ENCODE measurements at regions not wholly inside any gene's neighbourhood (a gene's known extent, or its start where the extent isn't known, plus 50 kb on each side); places are given as distances from the start of the nearest gene placed in this dataset.

DNA sequence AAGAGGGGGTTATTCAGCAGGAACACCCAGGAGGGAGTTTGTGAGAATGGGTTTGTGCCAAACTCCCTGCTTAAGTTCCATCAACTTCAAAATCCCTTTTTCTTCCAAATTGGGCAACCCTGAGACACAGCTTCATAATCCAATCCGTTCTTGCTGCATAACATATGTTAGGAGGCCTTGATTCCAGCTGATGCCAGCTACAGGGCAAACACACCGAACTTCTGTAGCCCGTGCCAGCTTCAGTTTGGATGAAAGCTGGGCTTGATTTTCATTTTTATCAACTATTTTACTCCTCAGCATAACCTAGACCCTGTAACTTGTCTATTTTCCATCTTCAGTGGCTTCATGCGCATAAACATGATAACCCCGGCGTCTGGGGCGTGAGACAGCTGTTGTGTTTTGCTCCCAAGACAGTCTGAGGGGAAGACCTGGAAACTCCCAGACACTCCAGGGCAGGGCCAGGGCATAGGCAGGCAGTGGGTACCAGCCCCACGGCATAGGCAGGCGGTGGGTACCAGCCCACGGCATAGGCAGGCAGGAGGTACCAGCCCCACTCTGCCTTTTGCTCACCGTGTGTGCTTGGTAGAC lies 220.4 kb downstream of the C16orf95 start:
- no peak overlapping the region for H3K27ac ChIP-seq
- TF ChIP-seq, protein P1, sequence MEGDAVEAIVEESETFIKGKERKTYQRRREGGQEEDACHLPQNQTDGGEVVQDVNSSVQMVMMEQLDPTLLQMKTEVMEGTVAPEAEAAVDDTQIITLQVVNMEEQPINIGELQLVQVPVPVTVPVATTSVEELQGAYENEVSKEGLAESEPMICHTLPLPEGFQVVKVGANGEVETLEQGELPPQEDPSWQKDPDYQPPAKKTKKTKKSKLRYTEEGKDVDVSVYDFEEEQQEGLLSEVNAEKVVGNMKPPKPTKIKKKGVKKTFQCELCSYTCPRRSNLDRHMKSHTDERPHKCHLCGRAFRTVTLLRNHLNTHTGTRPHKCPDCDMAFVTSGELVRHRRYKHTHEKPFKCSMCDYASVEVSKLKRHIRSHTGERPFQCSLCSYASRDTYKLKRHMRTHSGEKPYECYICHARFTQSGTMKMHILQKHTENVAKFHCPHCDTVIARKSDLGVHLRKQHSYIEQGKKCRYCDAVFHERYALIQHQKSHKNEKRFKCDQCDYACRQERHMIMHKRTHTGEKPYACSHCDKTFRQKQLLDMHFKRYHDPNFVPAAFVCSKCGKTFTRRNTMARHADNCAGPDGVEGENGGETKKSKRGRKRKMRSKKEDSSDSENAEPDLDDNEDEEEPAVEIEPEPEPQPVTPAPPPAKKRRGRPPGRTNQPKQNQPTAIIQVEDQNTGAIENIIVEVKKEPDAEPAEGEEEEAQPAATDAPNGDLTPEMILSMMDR (IDR thresholded peaks at IDR 0.05) = no peak
- DNase-seq (ENCODE audit: low spot score) = no peak

DNA sequence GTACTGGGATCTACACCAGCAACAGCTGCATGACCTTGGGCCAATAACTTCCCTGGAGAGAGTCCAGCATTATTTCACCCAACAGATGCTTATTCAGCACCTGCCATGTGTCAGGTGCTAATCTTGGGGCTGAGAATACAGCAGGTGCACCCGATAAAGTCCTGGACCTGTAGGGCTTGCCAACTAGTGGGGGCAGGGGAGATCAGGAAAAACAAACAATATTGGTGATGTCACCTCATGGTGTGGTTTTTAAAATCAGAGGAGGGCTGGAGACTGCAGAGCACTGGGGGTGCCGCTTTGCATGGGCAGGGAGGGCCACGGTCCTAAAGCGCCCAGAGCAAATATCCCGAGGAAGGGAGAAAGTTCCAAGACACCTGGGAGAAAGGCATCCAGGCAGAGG lies 218.8 kb downstream of the C16orf95 start:
- DNase-seq (ENCODE audit: low spot score) = no peak
- Histone ChIP-seq H3K27ac (no peak overlapping the region), H3K4me3 (no peak overlapping the region)
- TF ChIP-seq, protein P1 (IDR thresholded peaks at IDR 0.05) = no peak

More for the DNA sequence above, 220.4 kb downstream of the C16orf95 start:
- H3K4me3 ChIP-seq = no peak overlapping the region

DNA sequence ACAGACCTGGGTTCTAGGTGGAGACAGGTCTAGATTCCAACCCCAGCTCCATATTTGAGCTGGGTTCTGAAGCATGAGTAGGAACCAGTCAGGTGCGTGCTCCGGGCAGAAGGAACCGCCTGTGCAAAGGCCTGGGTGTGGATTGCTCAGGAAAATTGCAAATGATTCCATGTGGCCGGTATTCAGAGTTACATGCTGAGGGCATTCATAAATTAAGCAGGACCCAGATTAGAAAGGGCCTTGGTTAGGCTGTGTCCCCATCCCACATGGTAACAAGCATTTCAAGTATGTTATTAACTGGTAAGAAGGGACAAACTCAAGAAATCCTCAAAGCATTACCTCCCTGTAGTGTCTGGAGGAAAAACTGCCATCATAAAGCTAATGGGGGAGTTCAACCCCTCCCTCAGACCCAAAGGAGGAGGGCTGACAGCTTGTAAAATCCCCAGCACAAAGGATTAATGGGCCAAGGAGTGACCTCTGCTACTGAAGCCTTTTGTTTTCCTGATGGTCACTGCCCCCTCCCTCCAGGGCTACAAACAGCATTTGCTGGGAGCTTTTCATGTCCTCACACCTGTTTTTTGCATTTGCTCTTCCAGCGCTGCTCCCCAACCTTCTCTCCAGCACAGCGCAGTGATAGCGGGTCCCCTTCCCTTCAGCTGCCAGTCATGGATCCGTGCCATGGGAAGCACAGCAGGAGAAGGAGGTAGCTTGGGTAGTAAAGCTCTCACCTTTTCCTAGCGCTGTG lies 218.0 kb downstream of the C16orf95 start:
- peak; percentile 21 for DNase-seq (ENCODE audit: low spot score)
- TF ChIP-seq, protein P1 (IDR thresholded peaks at IDR 0.05) = no peak
- H3K27ac ChIP-seq = no peak overlapping the region
- H3K4me3 ChIP-seq = no peak overlapping the region

DNA sequence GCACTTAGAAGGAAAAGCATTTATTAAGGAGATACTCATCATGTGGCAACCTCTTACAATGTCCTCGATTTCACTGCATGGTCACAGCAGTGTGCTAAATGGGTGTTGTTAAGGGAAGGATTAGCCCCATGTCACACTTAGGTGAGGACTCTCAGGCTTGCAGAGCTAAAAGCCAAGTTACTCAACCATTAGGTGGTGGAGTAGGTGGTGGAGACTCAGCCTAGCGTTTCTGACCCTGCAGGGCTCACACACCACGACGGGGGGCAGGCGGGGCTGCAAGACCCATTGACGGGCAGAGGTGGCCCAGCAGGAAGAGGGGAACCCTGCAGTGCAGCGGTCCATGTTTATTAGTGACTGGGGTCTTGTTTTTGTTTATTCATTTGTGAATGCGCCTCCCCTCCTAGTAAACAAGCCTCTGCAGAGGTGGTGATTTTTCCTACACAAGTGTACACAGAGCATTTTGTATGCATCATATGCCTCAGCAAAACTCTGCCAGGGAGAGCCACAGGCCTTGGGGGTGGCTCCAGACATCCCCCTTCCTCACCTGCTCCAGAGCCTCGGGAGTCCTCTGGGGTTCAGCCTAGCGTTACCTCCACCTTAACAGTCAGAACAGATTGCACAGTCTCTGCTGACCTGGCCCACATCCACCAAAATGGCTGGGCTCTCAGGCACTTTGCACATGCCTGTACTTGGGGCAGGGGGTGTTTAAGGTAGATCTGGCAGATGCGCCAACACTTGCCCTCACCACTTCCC lies 216.7 kb downstream of the C16orf95 start:
- DNase-seq (ENCODE audit: low spot score) = peak; percentile 60
- no peak overlapping the region for H3K27ac ChIP-seq
- TF ChIP-seq, protein P1 (IDR thresholded peaks at IDR 0.05) = no peak
- H3K4me3 ChIP-seq = no peak overlapping the region

GRCh38 chr16:87101903-87102302 lies 215.3 kb downstream of the C16orf95 start:
- DNase-seq (ENCODE audit: low spot score) = no peak
- Histone ChIP-seq H3K27ac (no peak overlapping the region), H3K4me3 (no peak overlapping the region)
- TF ChIP-seq, protein P1 (IDR thresholded peaks at IDR 0.05) = no peak

GRCh38 chr16:87107201-87107600 lies 210.0 kb downstream of the C16orf95 start:
- TF ChIP-seq, protein P1 (IDR thresholded peaks at IDR 0.05) = no peak
- Histone ChIP-seq H3K4me3 (no peak overlapping the region), H3K27ac (no peak overlapping the region)
- no peak for DNase-seq (ENCODE audit: low spot score)

Measured in coronary artery (tissue), 2 donors.